IPS-NIHi11 (cell line): ENCODE measurements at regions not wholly inside any gene's neighbourhood (a gene's known extent, or its start where the extent isn't known, plus 50 kb on each side); places are given as distances from the start of the nearest gene placed in this dataset.
A peak's percentile ranks its signal among the peaks of the same experiment; 100 is the strongest.
"Not testable (repeated sequence)": the region's sequence is repeated elsewhere in the genome, so short reads cannot be mapped to it uniquely, and the experiment has no call there.

Experiments used
- DNase-seq: peaks from one replicate; pipeline ENCODE4 v3.0.0; 2012; ENCODE audit warnings: mixed read lengths, low spot score

DNA sequence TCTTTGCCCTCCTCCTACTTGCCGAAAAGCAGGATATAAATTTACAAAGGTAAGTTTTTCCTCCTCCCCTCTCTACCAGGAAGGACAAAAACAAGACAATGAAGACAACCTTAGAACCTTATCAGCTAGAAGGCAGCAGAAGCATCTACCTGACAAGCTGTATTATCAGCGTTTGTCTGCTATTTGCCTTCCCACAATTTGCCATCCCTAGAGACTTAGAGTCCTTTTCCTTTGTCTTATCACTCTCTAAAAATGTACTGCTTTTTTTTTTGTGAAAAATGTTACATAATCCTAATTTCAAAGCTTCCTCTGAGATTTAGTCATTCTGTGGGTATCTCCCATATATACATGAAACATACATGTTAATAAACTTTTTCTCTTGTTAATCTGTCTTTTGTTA, 176.9 kb upstream of the PROK2 start:
- no peak for DNase-seq

DNA sequence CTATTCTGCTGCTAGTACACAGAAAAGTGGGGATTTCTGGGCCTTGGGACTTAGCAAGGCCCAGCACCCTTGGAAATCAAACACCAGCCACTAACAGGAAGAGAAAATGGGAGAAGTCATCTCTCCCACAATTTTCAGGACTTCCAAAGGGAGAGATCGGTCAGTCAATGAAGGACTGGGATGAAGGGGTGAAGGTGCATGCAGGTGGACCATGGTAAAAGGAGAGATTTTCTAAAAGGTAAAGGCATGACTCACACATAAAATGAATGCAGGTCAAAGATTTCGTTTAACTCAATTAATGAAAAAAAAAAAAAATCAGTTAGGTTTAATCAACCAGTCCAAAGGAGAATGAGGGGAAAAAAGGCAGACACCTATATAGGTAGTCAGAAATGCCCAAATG, 176.4 kb upstream of the PROK2 start:
- DNase-seq, result no peak

DNA sequence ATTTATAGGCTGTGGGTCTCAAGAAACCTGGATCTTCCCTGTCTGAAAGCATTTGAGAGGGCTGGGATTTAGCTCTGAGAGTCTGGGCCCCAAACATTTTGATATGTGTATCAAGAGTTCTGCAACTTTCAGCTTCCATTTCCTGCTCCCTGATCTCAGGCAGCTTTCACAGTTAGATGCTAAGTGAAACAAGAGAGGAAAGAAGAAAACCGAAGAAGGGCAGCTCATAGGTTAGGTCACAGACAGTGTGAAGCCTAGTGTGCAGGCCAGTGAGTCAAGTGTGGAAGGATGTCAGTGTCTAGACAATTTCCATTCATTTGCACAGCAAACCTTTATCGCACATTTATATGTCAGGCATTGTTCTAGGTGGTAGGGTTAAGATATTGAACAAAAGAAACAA, 173.6 kb upstream of the PROK2 start:
- DNase-seq, result no peak

DNA sequence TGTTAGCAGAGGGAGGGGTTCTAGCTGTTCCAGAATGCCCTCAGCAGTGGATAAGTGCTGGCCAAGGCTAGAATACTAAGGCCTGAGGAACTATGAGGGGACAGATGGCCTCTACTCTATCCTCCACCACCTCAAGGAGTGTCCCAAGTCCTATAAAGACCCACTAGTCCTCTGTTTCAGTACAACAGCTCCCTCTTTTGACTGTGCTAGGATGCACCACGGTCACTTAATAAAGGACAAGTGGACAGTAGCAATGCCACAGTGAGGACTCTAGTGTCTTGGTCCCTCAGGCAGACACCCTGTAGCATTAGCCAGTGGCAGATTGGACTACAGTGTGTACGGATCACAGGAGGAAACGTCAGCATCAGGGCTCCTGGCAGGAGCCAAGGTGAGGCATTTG, 171.8 kb upstream of the PROK2 start:
- no peak for DNase-seq

DNA sequence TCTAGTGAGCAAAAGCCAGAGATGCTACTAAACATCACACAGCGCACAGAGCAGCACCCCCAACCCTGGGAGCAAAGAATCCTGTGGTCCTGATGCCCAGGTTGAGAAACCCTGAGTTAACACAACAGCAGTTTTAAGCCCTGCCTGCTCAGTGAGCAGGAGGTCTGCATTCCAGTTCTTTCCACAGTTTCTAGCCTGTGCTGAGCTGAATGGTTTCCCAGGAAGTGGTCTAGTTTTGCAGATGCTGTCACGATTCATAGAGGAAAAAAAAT, 171.1 kb upstream of the PROK2 start:
- no peak for DNase-seq

DNA sequence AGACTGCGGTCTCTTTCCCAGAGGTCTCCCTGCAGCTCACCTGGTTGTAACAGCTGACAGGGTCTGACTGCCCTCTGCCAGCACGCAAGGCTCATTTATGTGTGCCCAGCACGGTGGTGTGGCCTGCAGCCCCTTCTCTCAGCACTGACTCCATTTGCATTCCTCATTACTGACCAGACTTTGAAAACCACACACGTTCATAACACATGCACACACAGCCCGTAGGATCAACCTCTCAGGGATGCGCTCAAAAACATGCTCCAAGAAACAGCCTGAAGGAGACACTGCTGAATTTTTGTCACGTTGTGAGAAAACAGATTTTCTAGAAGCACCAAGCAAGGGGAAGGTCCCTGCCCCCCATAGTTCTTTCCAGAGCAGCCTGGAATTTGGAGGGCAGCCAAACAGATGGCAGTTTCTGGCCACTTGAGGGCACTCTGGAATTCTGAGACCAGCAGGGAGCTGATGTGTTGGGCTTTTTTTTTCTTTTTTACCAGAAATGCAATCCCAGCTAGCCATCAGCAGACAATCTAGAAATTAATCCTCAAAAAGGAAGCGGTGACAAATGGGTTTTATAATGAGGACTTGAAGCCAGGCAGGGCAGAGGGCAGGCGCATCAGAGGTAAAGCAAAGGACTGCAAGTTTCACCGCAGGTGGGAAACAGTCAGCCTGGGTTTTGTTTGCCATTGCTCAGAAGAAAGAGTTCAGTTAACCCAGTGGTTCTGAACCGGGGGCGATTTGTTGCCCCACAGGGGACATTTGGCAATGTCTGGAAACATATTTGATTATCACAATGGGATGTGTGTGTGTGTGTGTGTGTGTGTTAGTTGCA, 170.5 kb upstream of the PROK2 start:
- peak; percentile 67 for DNase-seq

DNA sequence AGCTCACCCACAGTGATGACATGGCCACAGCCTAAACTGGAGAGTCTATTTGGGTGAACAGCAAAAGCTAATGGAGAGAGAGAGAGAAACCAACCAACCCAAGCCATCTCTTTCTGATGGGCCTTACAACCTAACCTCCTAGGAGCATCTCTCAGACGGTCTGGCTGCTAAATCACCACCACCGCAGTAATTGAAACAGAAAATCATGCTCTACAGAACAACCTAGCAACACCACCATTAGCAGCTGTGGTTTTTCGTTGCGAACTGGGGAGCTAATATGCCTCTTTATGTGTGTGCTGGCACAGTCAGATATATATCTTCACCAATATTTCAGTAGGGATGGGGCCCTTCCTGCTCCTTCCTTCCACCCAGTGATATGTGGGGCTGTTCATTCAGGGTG, 166.9 kb upstream of the PROK2 start:
- no peak for DNase-seq

DNA sequence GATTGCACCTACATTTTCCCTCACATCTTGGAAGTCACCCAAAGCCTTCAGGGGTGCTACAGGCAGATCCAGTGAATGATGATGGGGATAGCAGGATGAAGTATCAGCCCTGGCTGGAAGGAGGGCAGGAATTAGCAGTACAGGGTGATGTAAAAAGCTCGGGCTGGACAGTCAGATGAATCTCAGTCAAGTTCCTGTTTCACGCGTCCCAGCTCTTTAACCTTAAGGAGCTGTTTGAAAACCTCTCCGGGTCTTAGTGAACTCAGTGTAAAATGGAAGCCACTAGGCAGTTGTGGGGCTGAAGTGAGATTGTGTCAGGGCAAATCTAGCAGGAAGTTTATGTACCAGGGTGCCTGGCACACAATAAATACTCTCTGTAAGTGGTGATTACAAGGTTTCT, 166.4 kb upstream of the PROK2 start:
- no peak for DNase-seq

DNA sequence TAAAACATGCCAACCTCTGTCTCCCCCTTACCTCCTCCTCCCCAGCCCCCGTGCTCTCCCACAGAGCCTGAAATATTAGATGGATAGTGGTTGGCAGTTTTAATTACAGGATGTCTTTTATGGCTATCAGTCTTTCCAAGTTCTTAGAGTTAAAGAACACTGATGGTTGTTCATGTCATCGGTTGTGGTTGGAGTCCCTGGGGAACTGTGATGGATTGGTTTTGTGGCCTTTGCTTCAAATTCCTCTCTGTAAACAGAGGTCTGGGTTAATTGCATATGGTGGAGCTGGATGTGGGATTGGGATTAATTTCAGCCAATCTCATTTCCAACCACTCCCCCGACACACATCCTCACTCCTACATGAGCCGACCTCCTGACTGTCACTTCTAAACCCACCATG, 164.5 kb upstream of the PROK2 start:
- DNase-seq, result no peak

DNA sequence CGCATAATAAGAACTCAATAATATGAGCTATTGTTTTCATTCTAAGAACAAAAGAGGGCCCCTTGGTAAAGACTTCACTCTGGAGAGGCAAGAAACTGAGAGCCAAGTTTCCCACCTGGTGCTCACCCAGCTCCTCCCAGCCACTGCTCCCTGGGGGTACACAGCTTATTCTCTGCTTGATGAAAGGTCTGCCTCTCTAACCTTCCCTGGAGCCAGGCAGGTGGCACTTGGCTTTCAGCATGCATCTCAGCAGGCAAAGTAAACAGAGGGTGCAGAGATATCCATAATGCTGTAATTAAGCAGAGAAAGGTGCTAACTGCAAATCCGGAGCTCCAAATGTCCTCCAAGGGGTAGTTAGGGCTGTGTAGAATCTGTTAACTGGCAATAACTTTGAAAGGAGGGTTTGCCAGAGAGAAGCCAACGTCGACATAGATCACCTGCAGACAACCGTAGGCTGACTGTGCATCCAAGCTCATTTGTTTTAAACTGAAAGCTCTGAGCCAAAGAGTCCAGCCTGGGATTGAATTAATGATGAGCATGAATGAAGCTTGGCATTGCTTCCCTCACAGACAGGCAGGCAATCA, 159.6 kb upstream of the PROK2 start:
- no peak for DNase-seq

DNA sequence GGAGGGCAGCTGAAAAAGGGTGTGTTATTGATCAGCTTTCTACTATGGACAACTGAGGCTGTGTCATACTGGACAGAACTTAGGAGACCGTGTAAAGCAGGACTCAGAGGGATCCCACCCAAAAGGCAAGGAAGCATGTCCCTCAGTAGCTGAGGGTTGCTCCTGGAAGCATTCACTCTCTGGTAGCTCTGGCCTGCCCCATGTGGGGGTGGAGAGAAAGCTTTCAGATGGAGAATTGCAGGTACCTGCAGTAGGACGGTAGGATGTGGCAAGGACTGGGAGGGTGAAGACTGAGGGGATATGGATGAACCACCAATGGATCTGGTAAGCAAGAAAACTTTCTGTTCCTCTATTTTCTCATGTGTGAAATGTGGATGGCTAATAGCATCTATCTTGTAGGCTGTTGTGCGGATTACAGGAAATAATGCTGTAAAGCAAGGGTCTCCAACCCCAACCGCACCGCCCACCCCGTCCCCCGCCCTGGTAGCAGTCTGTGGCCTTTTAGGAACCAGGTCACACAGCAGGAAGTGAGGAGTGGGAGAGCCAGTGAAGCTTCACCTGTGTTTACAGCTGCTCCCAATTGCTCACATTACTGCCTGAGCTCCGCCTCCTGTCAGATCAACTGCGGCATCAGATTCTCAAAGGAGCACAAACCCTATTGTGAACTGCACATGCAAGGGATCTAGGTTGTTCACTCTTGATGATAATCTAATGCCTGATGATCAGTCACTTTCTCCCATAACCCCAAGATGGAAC, 157.7 kb upstream of the PROK2 start:
- DNase-seq, result peak; percentile 21

DNA sequence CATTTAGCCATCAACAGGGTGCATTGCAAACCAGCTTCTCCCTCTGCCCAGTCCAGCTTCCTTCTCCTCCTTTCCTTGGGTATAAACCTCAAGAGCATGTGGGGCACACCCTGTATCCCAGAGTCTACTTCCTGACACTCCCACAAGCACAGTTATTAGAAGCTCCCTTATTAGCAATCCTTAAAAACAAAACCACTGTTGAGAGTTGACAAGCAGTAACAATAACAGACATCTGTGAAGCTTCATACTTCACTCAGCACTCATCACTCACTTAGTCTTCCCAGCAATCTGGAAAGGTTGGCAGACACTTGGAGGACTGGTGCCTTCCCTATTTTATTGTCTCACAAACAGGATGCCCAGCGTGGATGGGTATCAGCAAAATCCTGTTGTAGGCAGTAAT, 155.5 kb upstream of the PROK2 start:
- DNase-seq, result no peak

DNA sequence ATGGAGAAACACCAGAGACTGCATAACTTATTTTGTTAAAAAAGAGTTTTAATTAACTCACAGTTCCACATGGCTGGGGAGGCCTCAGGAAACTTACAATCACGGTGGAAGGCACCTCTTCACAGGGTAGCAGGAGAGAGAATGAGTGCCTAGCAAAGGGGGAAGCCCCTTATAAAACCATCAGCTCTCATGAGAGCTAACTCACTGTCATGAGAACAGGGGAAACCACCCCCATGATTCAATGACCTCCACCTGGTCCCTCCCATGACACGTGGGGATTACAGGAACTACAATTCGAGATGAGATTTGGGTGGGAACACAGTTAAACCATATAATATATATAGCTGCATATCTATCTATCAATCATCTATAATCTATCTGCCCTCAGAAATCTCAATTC, 153.1 kb upstream of the PROK2 start:
- DNase-seq, result not testable (repeated sequence)

DNA sequence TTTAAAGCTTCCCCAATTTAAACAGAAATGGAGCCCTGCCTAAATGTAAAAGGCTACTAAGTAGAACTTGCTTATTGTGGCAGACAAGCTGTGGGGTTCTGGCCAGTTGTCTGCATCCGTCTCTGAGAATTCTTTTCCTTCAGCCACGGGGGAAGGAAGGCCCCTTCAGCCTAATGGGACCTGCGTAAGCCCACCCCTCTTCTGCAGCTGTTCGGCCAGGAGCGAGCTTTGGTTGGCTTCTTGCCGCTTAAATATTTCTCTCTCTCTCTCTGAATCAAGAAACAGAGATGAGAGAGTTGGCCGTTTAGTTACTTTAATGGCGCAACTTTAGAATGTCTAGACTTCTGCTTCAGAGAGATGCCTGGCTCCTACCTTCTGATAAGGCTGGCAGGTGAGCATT, 151.7 kb upstream of the PROK2 start:
- DNase-seq, result no peak

DNA sequence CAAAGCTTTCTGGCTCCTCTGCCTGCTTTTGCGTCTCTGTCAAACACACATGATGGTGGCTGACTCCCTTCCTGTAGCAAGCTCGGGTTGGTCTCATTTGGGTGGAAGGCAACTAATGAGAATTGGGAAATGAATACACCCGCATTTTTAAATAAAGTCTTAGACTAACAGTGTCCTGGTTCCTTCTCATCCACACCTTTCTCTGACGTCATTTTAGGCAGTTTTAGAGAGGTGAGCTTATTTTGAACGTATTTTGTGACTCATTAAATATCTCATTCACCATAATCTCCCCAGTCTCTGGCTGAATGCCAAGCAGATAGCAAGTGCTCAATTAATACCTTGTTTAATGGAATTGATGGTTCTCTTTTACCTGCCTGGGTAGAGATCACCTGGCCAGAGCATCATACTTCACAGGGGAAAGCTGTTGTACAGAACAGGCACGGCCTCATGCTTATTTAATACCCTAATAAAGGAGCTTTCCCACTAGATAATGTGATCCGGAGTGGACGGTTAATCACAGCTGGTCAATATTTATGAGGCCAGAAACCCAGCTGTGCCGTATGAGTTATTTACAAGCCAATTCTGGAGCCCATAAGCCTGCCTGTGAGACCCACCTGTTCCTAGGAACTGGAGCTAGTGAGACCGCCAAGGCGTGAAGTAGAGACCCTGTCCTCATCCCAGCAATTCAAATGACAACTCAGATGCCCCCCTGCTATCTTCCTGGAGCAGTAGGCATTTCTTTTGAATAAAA, 149.7 kb upstream of the PROK2 start:
- DNase-seq, result no peak

DNA sequence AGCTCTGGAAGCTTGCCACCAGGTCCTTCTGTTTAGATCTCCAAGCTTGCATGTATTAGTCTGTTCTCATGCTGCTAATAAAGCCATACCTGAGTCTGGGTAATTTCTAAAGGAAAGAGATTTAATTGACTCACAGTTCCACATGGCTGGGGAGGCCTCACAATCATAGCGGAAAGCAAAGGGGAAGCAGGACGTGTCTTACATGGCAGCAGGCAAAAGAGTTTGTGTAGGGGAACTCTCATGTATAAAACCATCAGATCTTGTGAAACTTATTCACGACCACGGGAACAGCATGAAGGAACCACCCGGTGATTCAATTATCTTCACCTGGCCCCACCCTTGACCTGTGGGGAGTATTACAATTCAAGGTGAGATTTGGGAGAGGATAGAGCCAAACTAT, 147.0 kb upstream of the PROK2 start:
- DNase-seq, result no peak

DNA sequence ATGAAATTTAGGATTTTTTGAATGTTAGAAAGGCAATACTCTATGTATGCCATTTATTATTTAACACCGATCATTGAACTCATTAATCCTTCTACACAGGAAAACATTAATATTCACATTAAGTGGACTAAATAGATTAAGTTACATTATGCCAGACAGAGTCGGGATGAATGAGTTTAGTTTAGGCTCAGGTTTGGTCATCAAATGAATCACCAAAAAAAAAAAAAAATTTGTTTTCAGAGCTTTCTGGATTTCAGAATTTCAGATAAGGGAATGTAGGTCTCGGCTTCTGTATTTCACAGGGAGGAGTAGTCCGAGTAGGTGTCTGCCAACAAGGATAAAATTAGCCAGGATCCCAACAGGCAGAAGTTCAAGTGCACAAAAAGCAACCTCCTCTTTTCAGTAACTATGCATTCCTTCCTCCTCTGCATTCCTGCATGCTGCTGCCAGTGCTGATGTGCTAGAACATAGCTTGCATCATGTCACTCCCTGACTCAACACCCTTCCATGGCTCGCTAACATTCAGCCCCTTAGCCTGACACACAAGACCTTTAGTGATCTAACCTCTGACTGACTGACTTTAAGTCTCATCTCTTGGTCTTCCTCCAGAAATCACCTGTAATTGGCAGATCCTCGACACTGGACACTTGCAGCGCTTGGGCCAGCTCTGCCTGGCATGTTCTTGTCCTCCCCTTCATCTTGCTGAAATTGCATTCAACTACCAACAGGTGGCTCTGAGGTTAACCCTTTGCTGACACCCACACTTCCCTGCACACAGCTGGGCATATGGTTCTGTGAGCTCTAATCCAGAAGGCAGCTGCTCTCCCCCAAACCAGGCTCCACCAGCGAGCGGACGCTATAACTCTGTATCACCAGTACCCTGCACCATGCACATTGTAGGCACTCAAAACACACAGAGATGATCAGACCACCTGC, 145.4 kb upstream of the PROK2 start:
- DNase-seq, result peak; percentile 67

DNA sequence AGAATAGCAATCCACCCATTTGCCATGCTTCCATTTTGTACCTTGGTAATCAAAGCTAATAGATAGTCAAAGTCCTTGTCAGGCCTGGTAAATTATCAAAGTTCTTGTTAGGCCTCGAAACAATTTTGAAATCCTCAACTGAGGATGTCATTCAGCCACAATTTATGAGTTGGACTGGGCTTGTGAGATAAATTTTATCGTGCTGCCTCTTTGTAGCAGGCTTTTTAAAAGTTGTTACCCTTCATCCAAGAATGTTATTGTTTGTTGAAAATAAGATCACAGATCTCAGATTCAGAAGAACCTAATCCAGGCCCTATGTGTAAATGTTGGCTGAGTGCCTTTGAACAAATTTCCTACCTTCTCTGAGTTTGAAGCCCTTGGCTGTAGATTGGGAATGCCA, 143.3 kb upstream of the PROK2 start:
- DNase-seq, result no peak

DNA sequence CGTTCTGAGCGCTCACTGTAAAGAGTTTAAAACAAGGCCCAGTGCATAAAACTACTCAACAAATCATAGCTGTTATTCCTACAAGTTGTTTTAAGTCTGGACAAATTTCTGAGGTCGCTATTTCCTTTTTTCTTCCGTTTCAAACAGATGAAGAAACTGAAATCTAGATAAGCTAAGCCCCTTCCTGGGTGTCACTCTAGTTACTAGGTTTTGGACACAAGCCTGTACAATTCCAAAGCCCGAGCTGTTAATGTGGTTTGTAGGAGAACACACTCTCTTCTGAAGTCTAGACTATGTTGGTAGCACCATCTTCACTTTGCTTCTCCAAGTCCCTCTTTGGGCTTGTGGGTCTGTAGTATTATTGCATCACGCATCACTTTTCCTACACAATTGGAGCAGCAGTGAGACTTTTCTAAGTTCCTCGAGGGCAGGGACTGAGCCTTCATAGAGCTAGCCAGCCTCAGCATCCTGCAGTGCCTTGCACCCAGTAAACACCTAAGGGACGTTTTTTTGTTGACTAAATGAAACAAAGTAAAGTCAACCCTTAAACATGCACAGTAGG, 142.6 kb upstream of the PROK2 start:
- no peak for DNase-seq

DNA sequence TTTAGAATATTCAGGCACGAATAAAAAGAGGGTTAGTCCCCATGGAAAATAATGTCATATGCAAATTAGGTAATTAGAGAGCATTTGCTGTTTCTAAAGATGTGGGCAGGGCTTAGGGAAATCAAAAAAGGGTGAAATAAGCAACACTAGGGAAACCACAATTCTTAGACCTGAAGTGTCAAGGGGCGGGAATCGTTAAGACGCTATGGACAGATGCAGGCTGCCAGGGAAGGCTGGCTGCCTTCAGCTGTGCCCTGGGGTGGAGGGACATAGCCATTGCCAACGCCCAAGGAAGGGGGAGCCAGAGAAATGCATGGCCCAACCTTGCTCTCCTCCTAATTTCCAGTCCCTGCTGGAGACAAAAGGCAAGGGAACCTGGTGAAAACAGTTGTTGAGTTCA, 141.7 kb upstream of the PROK2 start:
- DNase-seq, result peak; percentile 19

DNA sequence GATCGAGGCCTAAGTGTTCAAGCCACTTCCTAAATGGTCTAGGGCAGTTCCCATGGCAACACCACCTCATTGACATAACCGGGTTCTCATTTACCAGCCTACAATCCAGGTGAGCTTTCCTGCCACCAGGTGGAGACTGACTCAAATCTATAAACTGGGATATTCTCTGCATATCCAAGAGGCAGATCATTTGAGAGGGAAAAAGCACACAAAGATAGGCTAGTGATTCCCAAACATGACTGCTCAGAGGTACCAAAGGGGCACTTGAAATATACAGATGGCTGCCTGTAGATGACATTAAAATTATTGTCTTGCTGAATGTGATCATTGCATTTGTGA, 141.3 kb upstream of the PROK2 start:
- peak; percentile 80 for DNase-seq
